ENCODE measurements at regions not wholly inside any gene's neighbourhood (a gene's known extent, or its start where the extent isn't known, plus 50 kb on each side); places are given as distances from the start of the nearest gene placed in this dataset.
"Not testable (repeated sequence)": the region's sequence is repeated elsewhere in the genome, so short reads cannot be mapped to it uniquely, and the experiment has no call there.

DNA sequence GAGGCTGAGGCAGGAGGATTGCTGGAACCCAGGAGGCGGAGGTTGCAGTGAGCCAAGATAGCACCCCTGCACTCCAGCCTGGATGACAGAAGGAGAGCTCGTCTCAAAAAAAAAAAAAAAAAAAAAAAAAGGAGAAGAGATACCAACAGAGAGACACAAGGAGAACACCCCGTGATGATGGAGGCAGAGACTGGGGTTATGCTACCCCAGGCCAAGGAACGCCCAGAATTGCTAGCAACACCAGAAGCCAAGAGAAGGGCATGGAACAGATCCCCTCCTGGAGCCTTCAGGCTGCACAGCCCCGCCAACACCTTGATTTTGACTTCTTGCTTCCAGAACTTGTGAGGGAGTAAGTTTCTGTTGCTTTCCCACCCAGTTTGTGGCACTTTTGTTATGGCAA lies 148.0 kb upstream of the FOXN3 start:
- no peak for DNase-seq

GRCh38 chr14:89564286-89564957 lies 147.4 kb upstream of the FOXN3 start:
- no peak for DNase-seq

- DNase-seq: no peak
Measured at GRCh38 chr14:89563471-89563870, 146.4 kb upstream of the FOXN3 start.

- no peak for DNase-seq
Measured at GRCh38 chr14:89551955-89552354, 134.9 kb upstream of the FOXN3 start.

DNA sequence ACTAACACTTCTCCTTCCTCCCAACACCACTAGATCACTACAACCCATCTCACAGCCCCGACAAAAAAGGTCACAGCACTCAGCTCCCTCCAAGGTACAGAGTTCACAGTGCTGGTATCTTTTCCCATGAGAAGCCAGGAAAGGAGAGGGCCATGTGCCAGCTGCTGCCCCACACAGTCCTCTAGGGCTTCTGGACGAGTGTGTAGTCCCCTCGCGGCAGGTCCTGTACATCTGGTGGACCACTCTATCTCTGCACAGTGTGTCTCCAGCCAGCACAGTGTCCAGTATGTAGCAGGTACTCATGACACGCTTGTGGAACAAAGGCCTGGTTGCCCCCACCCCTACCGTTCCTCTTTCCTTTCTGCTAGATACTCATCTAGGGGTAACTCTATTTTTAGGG lies 134.4 kb upstream of the FOXN3 start:
- no peak for DNase-seq

GRCh38 chr14:89550821-89551220 lies 133.8 kb upstream of the FOXN3 start:
- no peak for DNase-seq

GRCh38 chr14:89549381-89550125 lies 132.5 kb upstream of the FOXN3 start:
- DNase-seq: no peak

DNA sequence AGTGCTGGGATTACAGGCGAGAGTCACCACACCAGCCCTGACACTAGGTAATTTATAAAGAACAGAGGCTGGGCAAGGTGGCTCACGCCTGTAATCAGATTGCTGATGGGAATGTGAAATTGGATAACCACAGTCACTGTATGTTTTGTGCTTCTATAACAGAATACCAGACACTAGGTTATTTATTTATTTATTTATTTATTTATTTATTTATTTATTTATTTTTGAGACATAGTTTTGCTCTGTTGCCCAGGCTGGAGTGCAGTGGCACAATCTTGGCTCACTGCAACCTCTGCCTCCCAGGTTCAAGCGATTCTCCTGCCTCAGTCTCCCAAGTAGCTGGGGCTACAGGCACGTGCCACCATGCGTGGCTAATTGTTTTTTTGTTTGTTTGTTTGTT lies 130.0 kb upstream of the FOXN3 start:
- not testable (repeated sequence) for DNase-seq

DNA sequence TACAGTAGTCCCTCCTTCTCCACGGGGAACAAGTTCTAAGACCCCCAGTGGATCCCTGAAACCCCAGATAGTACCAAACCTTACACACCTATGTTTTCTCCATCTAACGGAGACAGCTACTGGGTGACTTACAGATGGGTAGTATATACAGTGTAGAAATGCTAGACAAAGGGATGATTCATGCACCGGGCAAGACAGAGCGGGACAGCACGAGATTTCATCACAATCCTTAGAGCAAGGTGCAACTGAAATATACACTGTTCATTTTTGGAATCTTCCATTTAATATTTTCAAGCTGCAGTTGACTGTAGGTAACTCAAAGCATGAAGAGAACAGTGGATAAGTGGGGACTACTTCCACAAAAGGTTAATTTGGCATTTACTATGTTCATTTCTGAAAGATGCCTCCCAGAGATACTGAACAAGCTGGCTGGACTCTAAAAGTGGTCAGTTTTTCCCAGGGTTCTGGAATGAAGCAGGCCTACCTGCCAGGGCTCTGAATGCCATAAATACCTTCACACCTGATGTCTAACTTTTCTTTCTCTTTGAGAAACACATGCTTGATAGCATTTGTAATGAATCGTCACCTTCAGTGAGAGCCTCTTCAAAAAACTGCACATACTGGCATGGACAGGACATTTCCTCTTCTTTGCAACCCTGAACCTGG lies 127.7 kb upstream of the FOXN3 start:
- no peak for DNase-seq

- DNase-seq: peak; percentile 55
Measured at GRCh38 chr14:89543425-89543790, 126.4 kb upstream of the FOXN3 start.

- peak; percentile 16 for DNase-seq
Measured at GRCh38 chr14:89542786-89543424, 125.9 kb upstream of the FOXN3 start.

- DNase-seq: no peak
Measured at GRCh38 chr14:89540830-89541470, 123.9 kb upstream of the FOXN3 start.

DNA sequence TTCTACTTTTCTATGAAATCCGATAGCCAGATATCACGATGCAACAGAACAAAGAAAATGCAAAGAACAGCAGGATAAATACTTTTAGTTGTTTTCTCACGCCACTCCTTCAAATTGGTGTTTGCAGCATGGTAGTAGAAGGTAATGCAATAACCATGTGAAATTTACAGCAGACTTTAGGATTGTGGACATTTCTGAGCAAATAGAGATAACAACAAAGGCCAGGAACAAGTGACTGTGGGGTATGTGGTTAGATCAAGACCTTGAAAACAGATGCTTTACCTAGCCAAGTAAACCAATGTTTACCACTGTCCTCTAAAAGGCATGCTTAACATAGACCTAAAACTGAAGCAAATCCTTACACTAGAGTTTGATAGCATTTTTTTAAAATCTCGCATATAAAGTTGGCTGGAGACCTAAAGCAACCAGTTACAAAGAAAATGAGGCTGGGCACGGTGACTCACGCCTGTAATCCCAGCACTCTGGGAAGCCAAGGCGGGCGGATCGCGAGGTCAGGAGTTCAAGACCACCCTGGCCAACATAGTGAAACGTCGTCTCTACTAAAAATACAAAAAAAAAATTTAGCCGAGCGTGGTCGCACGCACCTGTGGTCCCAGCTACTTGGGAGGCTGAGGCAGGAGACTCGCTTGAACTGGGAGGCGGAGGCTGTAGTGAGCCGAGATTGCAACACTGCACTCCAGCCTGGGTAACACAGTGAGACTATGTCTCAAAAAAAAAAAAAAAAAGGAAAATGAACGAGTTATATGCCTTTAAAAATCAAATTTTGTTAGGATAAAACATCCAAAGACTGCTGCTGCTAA lies 123.2 kb upstream of the FOXN3 start:
- no peak for DNase-seq

DNA sequence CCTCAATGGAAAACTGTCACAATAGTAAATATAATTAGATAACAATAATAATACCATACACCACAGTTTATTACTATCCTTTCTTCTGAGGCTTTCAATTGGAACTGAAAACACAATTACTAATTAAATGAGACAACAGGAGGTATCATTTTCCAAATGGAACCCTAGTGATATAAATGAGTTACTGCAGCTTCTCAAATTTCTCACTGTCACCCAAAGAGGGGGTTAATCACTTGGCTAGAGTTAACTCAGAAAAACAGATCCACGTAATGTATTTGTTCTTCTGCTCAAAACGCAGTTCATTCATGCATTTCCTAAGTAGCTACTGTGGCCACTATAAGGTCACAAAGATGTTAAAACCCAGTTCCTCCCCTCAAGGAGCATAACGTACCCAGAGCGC lies 120.9 kb upstream of the FOXN3 start:
- DNase-seq: no peak

DNA sequence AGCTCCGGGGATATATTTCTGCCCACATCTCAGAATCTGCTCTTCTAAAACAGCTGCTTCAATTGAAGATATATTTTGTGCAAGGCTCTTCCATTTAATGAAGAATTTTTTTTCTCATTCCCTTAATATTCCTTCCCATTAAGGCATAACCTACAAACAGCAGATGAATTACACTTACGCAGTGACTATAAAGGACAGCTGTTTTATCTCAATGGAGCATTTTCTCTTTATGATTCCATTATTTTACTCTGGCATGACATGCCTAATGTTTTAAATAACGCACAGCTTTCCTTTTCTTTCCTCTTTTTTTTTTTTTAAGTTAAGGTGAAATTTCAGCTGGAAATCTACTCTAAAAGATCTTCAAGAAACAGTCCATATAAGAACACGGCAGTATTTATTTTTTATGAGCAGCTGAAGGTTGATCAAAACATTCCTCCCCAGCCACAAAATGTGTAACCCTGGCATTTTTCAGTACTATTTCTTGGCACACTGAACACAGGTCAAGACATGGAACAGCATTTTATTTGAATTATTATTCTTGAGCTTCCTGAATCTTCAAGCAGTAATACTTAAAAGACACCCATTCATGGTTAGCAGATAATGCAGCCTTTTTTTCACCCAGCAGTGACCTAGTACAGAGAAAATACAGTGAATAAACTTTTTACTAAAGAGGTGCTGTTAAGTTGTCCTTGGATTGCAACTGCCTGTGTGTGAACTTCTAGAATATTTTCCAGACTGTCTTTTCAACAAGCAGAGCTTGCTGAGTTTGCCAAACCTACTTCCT lies 118.1 kb upstream of the FOXN3 start:
- no peak for DNase-seq

DNA sequence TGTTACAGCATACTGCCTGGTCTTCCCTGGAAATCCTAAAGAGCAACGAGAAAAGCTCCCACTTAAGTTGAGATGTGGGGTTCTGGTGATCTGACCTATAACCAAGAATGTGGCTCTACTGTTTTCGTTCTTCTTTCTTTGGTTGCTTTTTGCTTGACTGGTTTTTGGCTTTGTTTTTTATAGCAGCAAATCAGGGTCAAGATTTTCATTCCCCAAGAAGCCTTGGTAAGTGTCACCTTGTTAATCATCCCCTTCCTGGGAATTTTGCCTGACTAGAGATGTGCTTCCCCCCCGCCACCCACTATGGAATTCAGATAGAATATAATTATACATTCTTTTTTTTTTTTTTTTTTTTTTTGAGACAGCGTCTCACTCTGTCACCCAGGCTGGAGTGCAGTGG lies 116.7 kb upstream of the FOXN3 start:
- DNase-seq: no peak

GRCh38 chr14:89533136-89533535 lies 116.1 kb upstream of the FOXN3 start:
- no peak for DNase-seq

DNA sequence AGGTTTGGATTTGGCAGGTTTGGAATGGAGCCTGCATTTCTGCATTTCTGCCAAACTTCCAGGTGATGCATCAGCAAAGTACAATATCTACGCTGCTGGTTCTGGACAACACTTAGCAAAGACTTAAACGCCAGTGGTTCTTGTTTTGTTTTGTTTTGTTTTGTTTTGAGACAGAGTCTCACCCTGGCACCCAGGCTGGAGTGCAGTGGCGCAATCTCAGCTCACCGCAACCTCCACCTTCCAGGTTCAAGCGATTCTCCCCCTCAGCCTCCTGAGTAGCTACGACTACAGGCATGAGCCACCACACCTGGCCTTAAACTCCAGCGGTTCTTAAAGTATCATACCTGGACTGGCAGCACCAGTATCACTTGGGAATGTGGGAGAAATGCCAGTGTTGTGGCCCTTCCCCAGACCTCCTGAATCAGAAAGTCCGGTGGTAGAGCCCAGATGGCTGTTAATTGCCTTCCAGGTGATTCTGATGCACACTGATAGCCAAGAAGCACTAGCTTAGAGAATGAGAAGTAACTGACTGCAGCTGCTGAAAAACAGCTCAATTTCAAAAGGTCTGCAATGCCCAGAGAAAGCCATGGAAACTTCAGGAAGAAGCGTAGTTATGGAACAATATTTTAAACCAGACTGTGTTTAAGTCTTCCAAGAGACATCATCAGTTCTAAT lies 114.8 kb upstream of the FOXN3 start:
- DNase-seq: no peak

GRCh38 chr14:89524990-89525667 lies 108.1 kb upstream of the FOXN3 start:
- no peak for DNase-seq

DNA sequence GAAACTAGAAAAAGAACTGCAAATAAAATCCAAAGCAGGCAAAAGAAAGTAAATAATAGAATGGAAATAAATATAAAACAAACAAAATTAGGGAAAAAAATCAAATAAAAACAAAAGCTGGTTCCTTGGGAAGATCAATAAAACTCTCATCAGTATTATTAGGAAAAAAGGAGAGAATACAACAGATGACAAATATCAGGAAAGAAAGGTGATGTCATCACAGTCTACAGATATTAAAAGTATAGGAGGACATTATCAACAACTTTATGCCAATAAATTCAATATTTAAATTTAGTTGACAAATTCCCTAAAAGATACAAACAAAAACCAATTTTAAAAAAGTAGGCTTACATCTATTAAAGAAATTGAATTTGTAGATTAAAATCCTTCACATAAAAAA lies 107.4 kb upstream of the FOXN3 start:
- DNase-seq: no peak

Data from retina (tissue), 1 donor.